ENCODE measurements at regions not wholly inside any gene's neighbourhood (a gene's known extent, or its start where the extent isn't known, plus 50 kb on each side); places are given as distances from the start of the nearest gene placed in this dataset.
"Not testable (repeated sequence)": the region's sequence is repeated elsewhere in the genome, so short reads cannot be mapped to it uniquely, and the experiment has no call there.

DNA sequence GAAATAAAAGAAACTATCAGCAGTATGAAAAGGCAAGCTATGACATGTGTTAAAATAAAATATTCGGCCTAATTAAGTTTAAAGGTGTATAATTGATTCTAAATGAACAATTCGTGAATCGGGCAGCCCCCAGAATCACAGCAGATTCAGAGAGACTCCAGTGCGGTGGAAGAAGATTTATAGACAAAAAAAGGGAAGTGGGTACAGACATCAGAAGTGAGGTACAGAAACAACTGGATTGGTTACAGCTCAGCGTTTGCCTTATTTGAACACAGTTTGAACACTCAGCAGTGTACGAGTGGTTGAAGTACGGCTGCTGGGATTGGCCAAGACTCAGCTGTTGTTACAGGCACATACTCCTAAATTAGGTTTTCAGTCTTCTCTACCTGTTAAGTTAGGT, 113.1 kb downstream of the POU4F1 start:
- not testable (repeated sequence) for H3K4me1 ChIP-seq (ENCODE audit: insufficient read depth, low read length); H3K4me1 Mint-ChIP-seq; H3K27me3 Mint-ChIP-seq

GRCh38 chr13:78487707-78488106, 115.6 kb downstream of the POU4F1 start:
- Histone ChIP-seq H3K9me3 (ENCODE audit: low read length) (no peaks in the 10 kb centered on the region), H3K4me3 (ENCODE audit: low read length) (no peak overlapping the region), H3K36me3 (ENCODE audit: insufficient read depth, low read length) (no peaks in the 10 kb centered on the region), H3K4me1 (ENCODE audit: insufficient read depth, low read length) (no peaks in the 10 kb centered on the region), H3K27me3 (ENCODE audit: insufficient read depth, low read length, poor library complexity, severe bottlenecking) (no peaks in the 10 kb centered on the region), H3K27ac (ENCODE audit: low read depth, low read length) (no peak overlapping the region)
- CTCF ChIA-PET, result no interaction called here
- Mint-ChIP-seq H3K36me3 (no peaks in the 10 kb centered on the region), H3K27me3 (peaks cover 0 to 3% of the 10 kb centered on the region in 2 donors), H3K9me3 (peaks cover 3 to 8% (median 7%) of the 10 kb centered on the region in 5 donors), H3K4me1 (no peaks in the 10 kb centered on the region), H3K27ac (no peak overlapping the region), H3K4me3 (no peak overlapping the region)
- DNase-seq, result no peak
- POLR2A ChIA-PET, result no interaction called here

More for the DNA sequence above, 113.1 kb downstream of the POU4F1 start:
- CTCF ChIA-PET; H3K36me3 ChIP-seq (ENCODE audit: insufficient read depth, low read length); H3K4me3 ChIP-seq (ENCODE audit: low read length); H3K36me3 Mint-ChIP-seq; POLR2A ChIA-PET; H3K9me3 Mint-ChIP-seq; H3K4me3 Mint-ChIP-seq; H3K27ac ChIP-seq (ENCODE audit: low read depth, low read length); H3K27ac Mint-ChIP-seq; H3K27me3 ChIP-seq (ENCODE audit: insufficient read depth, low read length, poor library complexity, severe bottlenecking); DNase-seq; H3K9me3 ChIP-seq (ENCODE audit: low read length): not testable (repeated sequence)

- Histone ChIP-seq H3K27me3 (ENCODE audit: insufficient read depth, low read length, poor library complexity, severe bottlenecking) (no peaks in the 10 kb centered on the region), H3K36me3 (ENCODE audit: insufficient read depth, low read length) (no peaks in the 10 kb centered on the region), H3K9me3 (ENCODE audit: low read length) (no peaks in the 10 kb centered on the region), H3K27ac (ENCODE audit: low read depth, low read length) (no peak overlapping the region), H3K4me1 (ENCODE audit: insufficient read depth, low read length) (no peaks in the 10 kb centered on the region), H3K4me3 (ENCODE audit: low read length) (no peak overlapping the region)
- DNase-seq, result no peak
- Mint-ChIP-seq H3K27me3 (peaks cover 3% of the 10 kb centered on the region in 2 donors), H3K4me1 (no peaks in the 10 kb centered on the region), H3K4me3 (no peak overlapping the region), H3K36me3 (no peaks in the 10 kb centered on the region), H3K27ac (no peak overlapping the region), H3K9me3 (peaks cover 0 to 3% (median 0%) of the 10 kb centered on the region in 5 donors)
- POLR2A ChIA-PET, result no interaction called here
- CTCF ChIA-PET, result no interaction called here
Observed at GRCh38 chr13:78485803-78486202, 117.5 kb downstream of the POU4F1 start.

DNA sequence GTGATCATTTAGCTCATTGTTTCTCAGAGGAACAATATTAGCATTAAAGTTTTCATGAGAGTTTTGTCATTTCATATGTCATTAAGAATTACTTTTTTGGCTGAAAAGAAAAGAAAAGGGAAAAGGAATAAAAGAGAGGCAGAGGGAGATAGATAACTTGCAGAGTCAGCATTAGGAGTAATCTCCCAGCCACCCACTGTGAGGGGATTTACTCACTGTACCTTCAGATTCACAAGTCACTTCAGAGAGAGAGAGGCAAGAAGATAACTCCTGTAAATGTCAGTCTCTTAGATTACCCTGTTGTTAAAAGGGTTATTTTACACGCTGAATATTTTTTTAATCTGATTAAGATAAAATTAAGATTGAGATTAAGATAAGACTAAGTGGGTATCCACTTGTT, 125.2 kb downstream of the POU4F1 start:
- Histone ChIP-seq H3K27ac (ENCODE audit: low read depth, low read length) (no peak overlapping the region), H3K9me3 (ENCODE audit: low read length) (no peaks in the 10 kb centered on the region), H3K36me3 (ENCODE audit: insufficient read depth, low read length) (no peaks in the 10 kb centered on the region), H3K27me3 (ENCODE audit: insufficient read depth, low read length, poor library complexity, severe bottlenecking) (no peaks in the 10 kb centered on the region), H3K4me3 (ENCODE audit: low read length) (no peak overlapping the region), H3K4me1 (ENCODE audit: insufficient read depth, low read length) (no peaks in the 10 kb centered on the region)
- H3K4me3 Mint-ChIP-seq, result no peak overlapping the region
- ChIA-PET POLR2A (no interaction called here), CTCF (no interaction called here)
- peaks cover 0 to 3% of the 10 kb centered on the region in 2 donors for H3K27me3 Mint-ChIP-seq
- H3K9me3 Mint-ChIP-seq, result no peaks in the 10 kb centered on the region
- H3K4me1 Mint-ChIP-seq, result no peaks in the 10 kb centered on the region
- no peak overlapping the region for H3K27ac Mint-ChIP-seq
- no peak for DNase-seq
- no peaks in the 10 kb centered on the region for H3K36me3 Mint-ChIP-seq

DNA sequence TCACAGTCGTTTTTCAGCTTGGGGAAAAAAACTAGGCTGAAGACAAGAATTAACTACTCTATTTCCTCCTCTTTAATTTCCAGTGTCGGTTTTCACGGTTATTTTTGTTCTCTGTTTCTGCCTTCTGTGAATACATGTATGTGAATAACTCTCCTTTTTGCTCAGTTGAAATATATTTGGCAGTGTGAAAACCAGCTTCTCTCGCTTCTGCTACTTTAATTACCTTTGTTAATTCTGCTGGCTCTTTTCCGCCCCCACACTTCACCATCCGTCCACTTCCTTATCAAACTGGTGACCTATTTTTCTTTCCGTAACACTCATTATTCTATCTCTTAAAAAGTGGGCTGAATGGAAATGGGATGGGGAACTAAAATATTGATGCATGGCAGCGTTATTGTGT, 126.4 kb downstream of the POU4F1 start:
- Mint-ChIP-seq H3K36me3 (no peaks in the 10 kb centered on the region), H3K9me3 (no peaks in the 10 kb centered on the region), H3K27ac (no peak overlapping the region), H3K4me3 (no peak overlapping the region), H3K27me3 (peaks cover 0 to 4% of the 10 kb centered on the region in 2 donors), H3K4me1 (no peaks in the 10 kb centered on the region)
- Histone ChIP-seq H3K27me3 (ENCODE audit: insufficient read depth, low read length, poor library complexity, severe bottlenecking) (no peaks in the 10 kb centered on the region), H3K9me3 (ENCODE audit: low read length) (no peaks in the 10 kb centered on the region), H3K4me3 (ENCODE audit: low read length) (no peak overlapping the region), H3K27ac (ENCODE audit: low read depth, low read length) (no peak overlapping the region), H3K36me3 (ENCODE audit: insufficient read depth, low read length) (no peaks in the 10 kb centered on the region), H3K4me1 (ENCODE audit: insufficient read depth, low read length) (no peaks in the 10 kb centered on the region)
- ChIA-PET POLR2A (no interaction called here), CTCF (no interaction called here)
- no peak for DNase-seq

DNA sequence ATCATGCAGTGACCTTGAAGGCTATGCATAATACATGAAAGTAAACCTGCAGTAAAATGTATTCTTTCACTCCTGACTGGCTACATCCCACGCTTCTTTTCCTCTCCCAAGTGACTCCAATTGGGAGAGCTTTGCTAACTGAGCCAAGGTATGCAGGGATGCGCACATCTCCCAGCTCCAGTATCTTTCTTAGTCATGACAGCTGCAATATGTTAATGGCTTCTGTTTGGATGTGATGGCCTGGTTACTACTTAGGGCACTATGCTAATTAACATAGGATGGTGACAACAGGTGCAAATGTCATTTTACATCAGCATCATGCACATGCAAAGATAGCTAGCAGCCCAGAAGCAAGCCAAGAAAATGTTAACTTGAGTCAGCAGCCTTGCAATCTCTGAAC, 134.7 kb downstream of the POU4F1 start:
- H3K27me3 Mint-ChIP-seq, result peaks cover 0 to 7% of the 10 kb centered on the region in 2 donors
- no peaks in the 10 kb centered on the region for H3K9me3 Mint-ChIP-seq
- H3K27ac ChIP-seq (ENCODE audit: low read depth, low read length), result no peak overlapping the region
- ChIA-PET POLR2A (no interaction called here), CTCF (interaction anchor here (1.1 kb wide), 1 partner anchor 14 kb away, joined by 3 read pairs; no protein-coding TSS in a partner anchor)
- DNase-seq, result no peak
- H3K9me3 ChIP-seq (ENCODE audit: low read length), result no peaks in the 10 kb centered on the region
- H3K4me1 ChIP-seq (ENCODE audit: insufficient read depth, low read length), result no peaks in the 10 kb centered on the region
- H3K27me3 ChIP-seq (ENCODE audit: insufficient read depth, low read length, poor library complexity, severe bottlenecking), result no peaks in the 10 kb centered on the region
- H3K4me1 Mint-ChIP-seq, result no peaks in the 10 kb centered on the region
- no peak overlapping the region for H3K4me3 Mint-ChIP-seq
- no peaks in the 10 kb centered on the region for H3K36me3 Mint-ChIP-seq
- H3K4me3 ChIP-seq (ENCODE audit: low read length), result no peak overlapping the region
- no peak overlapping the region for H3K27ac Mint-ChIP-seq
- H3K36me3 ChIP-seq (ENCODE audit: insufficient read depth, low read length), result no peaks in the 10 kb centered on the region

DNA sequence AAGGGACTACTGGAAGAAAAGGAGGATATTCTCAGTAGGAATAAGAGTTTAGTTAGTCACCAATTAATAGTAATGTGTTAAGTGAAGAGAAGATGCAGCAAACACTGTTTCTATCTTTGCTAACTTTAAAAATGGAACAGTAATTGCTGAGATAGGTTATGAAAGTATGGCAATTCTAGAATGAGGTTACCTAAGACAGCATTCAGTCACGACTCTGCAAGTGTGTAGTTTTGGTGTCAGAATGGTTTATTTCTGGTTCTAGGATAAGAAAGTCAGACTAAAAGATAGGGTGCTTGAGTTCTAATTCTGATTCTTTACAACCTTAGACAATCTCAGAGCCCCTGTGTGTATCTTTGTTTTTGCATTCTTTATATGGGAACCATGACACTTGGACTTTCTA, 138.1 kb downstream of the POU4F1 start:
- Mint-ChIP-seq H3K4me1 (no peaks in the 10 kb centered on the region), H3K27ac (no peak overlapping the region), H3K36me3 (no peaks in the 10 kb centered on the region), H3K27me3 (no peaks in the 10 kb centered on the region), H3K4me3 (no peak overlapping the region), H3K9me3 (no peaks in the 10 kb centered on the region)
- H3K4me3 ChIP-seq (ENCODE audit: low read length), result no peak overlapping the region
- no peaks in the 10 kb centered on the region for H3K36me3 ChIP-seq (ENCODE audit: insufficient read depth, low read length)
- no peaks in the 10 kb centered on the region for H3K9me3 ChIP-seq (ENCODE audit: low read length)
- no peaks in the 10 kb centered on the region for H3K4me1 ChIP-seq (ENCODE audit: insufficient read depth, low read length)
- H3K27ac ChIP-seq (ENCODE audit: low read depth, low read length), result no peak overlapping the region
- CTCF ChIA-PET, result no interaction called here
- no peak for DNase-seq
- H3K27me3 ChIP-seq (ENCODE audit: insufficient read depth, low read length, poor library complexity, severe bottlenecking), result no peaks in the 10 kb centered on the region
- POLR2A ChIA-PET, result no interaction called here

- H3K27me3 Mint-ChIP-seq, result no peaks in the 10 kb centered on the region
- no peak overlapping the region for H3K27ac Mint-ChIP-seq
- no peak overlapping the region for H3K4me3 ChIP-seq (ENCODE audit: low read length)
- ChIA-PET CTCF (no interaction called here), POLR2A (no interaction called here)
- no peaks in the 10 kb centered on the region for H3K27me3 ChIP-seq (ENCODE audit: insufficient read depth, low read length, poor library complexity, severe bottlenecking)
- H3K4me1 ChIP-seq (ENCODE audit: insufficient read depth, low read length), result no peaks in the 10 kb centered on the region
- H3K4me3 Mint-ChIP-seq, result no peak overlapping the region
- H3K36me3 ChIP-seq (ENCODE audit: insufficient read depth, low read length), result no peaks in the 10 kb centered on the region
- peaks cover 0 to 2% (median 0%) of the 10 kb centered on the region in 5 donors for H3K9me3 Mint-ChIP-seq
- H3K36me3 Mint-ChIP-seq, result no peaks in the 10 kb centered on the region
- no peak for DNase-seq
- no peaks in the 10 kb centered on the region for H3K4me1 Mint-ChIP-seq
- H3K27ac ChIP-seq (ENCODE audit: low read depth, low read length), result no peak overlapping the region
- H3K9me3 ChIP-seq (ENCODE audit: low read length), result no peaks in the 10 kb centered on the region
Observed at GRCh38 chr13:78460176-78460575, 143.2 kb downstream of the POU4F1 start.

DNA sequence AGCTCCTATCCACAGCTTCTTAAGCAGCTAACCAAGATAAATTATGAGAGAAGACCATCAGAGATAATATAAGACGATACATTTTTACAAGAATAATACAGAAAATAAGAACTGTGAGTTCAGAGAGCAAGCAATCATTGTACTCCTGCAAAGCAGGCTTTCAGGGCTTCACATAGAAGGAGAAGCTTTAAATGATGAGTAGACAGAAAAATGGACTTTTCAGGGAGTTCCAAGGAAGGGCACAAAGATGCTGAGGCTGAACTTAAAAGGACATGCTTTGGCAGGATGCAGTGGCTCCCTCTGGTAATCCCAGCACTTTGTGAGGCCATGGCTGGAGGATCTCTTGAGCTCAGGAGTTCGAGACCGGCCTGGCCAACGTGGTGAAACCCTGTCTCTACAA, 159.5 kb downstream of the POU4F1 start:
- no peak overlapping the region for H3K4me3 Mint-ChIP-seq
- Histone ChIP-seq H3K9me3 (ENCODE audit: low read length) (no peaks in the 10 kb centered on the region), H3K27me3 (ENCODE audit: insufficient read depth, low read length, poor library complexity, severe bottlenecking) (no peaks in the 10 kb centered on the region), H3K4me3 (ENCODE audit: low read length) (no peak overlapping the region), H3K27ac (ENCODE audit: low read depth, low read length) (no peak overlapping the region), H3K36me3 (ENCODE audit: insufficient read depth, low read length) (no peaks in the 10 kb centered on the region), H3K4me1 (ENCODE audit: insufficient read depth, low read length) (no peaks in the 10 kb centered on the region)
- H3K36me3 Mint-ChIP-seq, result no peaks in the 10 kb centered on the region
- DNase-seq, result no peak
- H3K4me1 Mint-ChIP-seq, result no peaks in the 10 kb centered on the region
- ChIA-PET POLR2A (no interaction called here), CTCF (no interaction called here)
- H3K27me3 Mint-ChIP-seq, result peaks cover 0 to 2% of the 10 kb centered on the region in 2 donors
- H3K9me3 Mint-ChIP-seq, result no peaks in the 10 kb centered on the region
- H3K27ac Mint-ChIP-seq, result no peak overlapping the region
